K562 (cell line): ENCODE measurements at regions not wholly inside any gene's neighbourhood (a gene's known extent, or its start where the extent isn't known, plus 50 kb on each side); places are given as distances from the start of the nearest gene placed in this dataset.

Experiments
- BHLHE40 ChIP-seq: IDR thresholded peaks from 2 replicates; pipeline ENCODE4 v1.6.1; 2011; ENCODE audit warnings: low read length, improper control_type of control experiment
- CC2D1A ChIP-seq: fragments of 450-650 bp; IDR thresholded peaks from 2 replicates; pipeline ENCODE4 v1.6.1; 2017; ENCODE audit warnings: mild to moderate bottlenecking
- EGR1 ChIP-seq: fragments of 450-650 bp; conservative IDR thresholded peaks from 2 replicates; pipeline ENCODE4 v1.6.1; 2017; ENCODE audit warnings: mild to moderate bottlenecking
- KAT7 ChIP-seq: sonication (generic); formaldehyde crosslinking; IDR thresholded peaks from 2 replicates; pipeline ENCODE4 v1.8.0; 2022; ENCODE audit warnings: missing genetic modification reagents, mild to moderate bottlenecking, borderline replicate concordance
- MAFG ChIP-seq: fragments of 450-650 bp; conservative IDR thresholded peaks from 2 replicates; pipeline ENCODE4 v1.6.1; 2016; ENCODE audit warnings: missing genetic modification characterization, missing compliant biosample characterization
- NFYB ChIP-seq: IDR thresholded peaks from 2 replicates; pipeline ENCODE4 v1.6.1; 2011; ENCODE audit warnings: mild to moderate bottlenecking, moderate library complexity; ENCODE audit not compliant: insufficient read length; ENCODE audit errors: extremely low read depth
- PHB2 ChIP-seq: fragments of 450-650 bp; IDR thresholded peaks from 2 replicates; pipeline ENCODE4 v1.6.1; 2017; ENCODE audit warnings: low read depth
- PML ChIP-seq: IDR thresholded peaks from 2 replicates; pipeline ENCODE4 v1.6.1; 2012; ENCODE audit warnings: low read length, inconsistent platforms
- RFX5 ChIP-seq: IDR thresholded peaks from 2 replicates; pipeline ENCODE4 v1.6.1; 2011; ENCODE audit warnings: low read depth, mild to moderate bottlenecking, improper control_type of control experiment, low read length
- TF ChIP-seq, protein P1 (sequence below), 3 experiments: IDR thresholded peaks in 2 of 3; conservative IDR thresholded peaks in 1 of 3; 2 replicates each; pipeline ENCODE4 v1.5.1; 2011 to 2012; ENCODE audit warnings: low read length in 3 of 3, mild to moderate bottlenecking in 3 of 3, control low read depth in 2 of 3, improper control_type of control experiment in 1 of 3, inconsistent platforms in 1 of 3, low read depth in 1 of 3, mixed read lengths in 1 of 3, moderate library complexity in 1 of 3; ENCODE audit not compliant: insufficient read depth in 2 of 3
- TF ChIP-seq, protein P2 (sequence below): sonication (generic); formaldehyde crosslinking; IDR thresholded peaks from 2 replicates; pipeline ENCODE4 v1.9.0; 2022; ENCODE audit warnings: mild to moderate bottlenecking, missing genetic modification reagents
- TF ChIP-seq, protein P3 (sequence below): conservative IDR thresholded peaks from 2 replicates; pipeline ENCODE4 v1.6.1; 2011; ENCODE audit warnings: low read depth, mild to moderate bottlenecking, low read length; ENCODE audit not compliant: control insufficient read depth
- TF ChIP-seq, protein P4 (sequence below): sonication (generic); formaldehyde crosslinking; IDR thresholded peaks from 2 replicates; pipeline ENCODE4 v1.8.1; 2022; ENCODE audit warnings: missing genetic modification reagents

DNA sequence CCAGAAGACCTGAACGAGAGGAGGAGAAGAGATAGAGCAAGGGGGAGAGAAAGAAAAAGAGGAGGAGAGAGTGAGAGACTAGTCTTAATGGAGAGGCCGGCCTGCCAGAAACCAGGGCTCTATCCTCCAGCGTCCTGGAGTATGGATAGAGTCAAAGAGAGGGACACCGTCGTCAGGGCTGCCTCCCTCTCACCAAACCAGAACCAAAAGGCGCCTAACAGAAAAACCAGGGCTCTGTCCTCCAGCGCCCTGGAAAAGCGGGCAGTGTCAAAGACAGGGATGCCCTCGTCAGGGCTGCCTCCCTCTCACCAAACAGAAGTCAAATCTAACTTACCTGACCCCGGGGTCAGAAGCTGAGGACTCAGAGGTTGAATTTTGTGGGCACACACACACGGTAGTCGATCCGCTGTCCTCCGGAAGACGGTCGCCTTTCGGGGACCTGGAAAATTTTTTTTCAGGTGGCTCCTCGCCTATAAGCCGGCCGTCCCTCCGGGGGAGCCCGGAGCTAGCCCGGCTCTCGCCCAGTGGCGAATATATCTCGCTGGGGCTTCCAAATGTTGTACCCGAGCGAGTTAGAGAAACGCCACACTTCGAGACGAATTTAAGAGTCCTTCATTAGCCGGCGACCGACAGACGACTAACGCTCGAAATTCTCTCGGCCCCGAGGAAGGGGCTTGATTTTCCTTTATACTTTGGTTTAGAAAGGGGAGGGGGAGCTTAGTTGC lies 148.2 kb downstream of the TRIM27 start:
- TF ChIP-seq, protein P1, sequence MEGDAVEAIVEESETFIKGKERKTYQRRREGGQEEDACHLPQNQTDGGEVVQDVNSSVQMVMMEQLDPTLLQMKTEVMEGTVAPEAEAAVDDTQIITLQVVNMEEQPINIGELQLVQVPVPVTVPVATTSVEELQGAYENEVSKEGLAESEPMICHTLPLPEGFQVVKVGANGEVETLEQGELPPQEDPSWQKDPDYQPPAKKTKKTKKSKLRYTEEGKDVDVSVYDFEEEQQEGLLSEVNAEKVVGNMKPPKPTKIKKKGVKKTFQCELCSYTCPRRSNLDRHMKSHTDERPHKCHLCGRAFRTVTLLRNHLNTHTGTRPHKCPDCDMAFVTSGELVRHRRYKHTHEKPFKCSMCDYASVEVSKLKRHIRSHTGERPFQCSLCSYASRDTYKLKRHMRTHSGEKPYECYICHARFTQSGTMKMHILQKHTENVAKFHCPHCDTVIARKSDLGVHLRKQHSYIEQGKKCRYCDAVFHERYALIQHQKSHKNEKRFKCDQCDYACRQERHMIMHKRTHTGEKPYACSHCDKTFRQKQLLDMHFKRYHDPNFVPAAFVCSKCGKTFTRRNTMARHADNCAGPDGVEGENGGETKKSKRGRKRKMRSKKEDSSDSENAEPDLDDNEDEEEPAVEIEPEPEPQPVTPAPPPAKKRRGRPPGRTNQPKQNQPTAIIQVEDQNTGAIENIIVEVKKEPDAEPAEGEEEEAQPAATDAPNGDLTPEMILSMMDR (IDR thresholded peaks at IDR 0.05 in 2 of 3, conservative IDR thresholded peaks at IDR 0.05 in 1 of 3; ENCODE audit: insufficient read depth in 2 of 3, low read depth in 1 of 3, low read length in 3 of 3), result no peak
- TF ChIP-seq PHB2 (no peak), CC2D1A (no peak), KAT7 (no peak), EGR1 (no peak), NFYB (no peak), MAFG (tag) (no peak), PML (no peak), BHLHE40 (no peak), RFX5 (no peak)
- TF ChIP-seq, protein P2, sequence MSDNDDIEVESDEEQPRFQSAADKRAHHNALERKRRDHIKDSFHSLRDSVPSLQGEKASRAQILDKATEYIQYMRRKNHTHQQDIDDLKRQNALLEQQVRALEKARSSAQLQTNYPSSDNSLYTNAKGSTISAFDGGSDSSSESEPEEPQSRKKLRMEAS (CRISPR knock-in tag), result no peak
- TF ChIP-seq, protein P3, sequence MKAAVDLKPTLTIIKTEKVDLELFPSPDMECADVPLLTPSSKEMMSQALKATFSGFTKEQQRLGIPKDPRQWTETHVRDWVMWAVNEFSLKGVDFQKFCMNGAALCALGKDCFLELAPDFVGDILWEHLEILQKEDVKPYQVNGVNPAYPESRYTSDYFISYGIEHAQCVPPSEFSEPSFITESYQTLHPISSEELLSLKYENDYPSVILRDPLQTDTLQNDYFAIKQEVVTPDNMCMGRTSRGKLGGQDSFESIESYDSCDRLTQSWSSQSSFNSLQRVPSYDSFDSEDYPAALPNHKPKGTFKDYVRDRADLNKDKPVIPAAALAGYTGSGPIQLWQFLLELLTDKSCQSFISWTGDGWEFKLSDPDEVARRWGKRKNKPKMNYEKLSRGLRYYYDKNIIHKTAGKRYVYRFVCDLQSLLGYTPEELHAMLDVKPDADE, result no peak
- TF ChIP-seq, protein P4, sequence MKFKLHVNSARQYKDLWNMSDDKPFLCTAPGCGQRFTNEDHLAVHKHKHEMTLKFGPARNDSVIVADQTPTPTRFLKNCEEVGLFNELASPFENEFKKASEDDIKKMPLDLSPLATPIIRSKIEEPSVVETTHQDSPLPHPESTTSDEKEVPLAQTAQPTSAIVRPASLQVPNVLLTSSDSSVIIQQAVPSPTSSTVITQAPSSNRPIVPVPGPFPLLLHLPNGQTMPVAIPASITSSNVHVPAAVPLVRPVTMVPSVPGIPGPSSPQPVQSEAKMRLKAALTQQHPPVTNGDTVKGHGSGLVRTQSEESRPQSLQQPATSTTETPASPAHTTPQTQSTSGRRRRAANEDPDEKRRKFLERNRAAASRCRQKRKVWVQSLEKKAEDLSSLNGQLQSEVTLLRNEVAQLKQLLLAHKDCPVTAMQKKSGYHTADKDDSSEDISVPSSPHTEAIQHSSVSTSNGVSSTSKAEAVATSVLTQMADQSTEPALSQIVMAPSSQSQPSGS (CRISPR knock-in tag), result no peak
